Left renal cortex interstitium (tissue), 4 donors: ENCODE measurements at regions not wholly inside any gene's neighbourhood (a gene's known extent, or its start where the extent isn't known, plus 50 kb on each side); places are given as distances from the start of the nearest gene placed in this dataset.

Experiments used
- DNase-seq, 4 donors: peaks; one replicate each; pipeline ENCODE4 v3.0.0-alpha.2; 2013; ENCODE audit warnings: low read depth in 4 of 4, low spot score in 2 of 4, missing footprints in 1 of 4

- DNase-seq, result no peak
Measured at GRCh38 chr9:116049456-116049855, 104.1 kb upstream of the PAPPA start.

DNA sequence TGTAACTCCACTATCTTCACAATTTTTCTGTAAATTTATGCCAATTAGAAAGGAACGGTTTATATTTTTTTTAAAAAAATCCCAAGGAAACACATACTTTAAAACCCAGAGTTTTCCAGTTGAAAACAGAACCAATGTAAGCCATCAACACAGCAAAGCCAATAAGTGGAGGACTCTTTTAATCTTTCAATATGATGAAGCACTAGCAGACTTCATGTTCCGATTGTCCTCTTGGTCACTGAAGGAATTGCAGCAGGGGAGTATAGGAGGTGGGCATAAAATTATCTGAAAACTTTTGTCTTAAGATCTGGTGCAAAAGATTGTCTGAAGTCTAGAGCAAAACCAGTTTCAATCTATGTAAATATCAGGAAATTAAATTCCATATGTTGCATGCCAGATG is 102.1 kb upstream of the PAPPA start:
- DNase-seq, result no peak

- no peak for DNase-seq
Measured at GRCh38 chr9:116055536-116055935, 98.1 kb upstream of the PAPPA start.

DNA sequence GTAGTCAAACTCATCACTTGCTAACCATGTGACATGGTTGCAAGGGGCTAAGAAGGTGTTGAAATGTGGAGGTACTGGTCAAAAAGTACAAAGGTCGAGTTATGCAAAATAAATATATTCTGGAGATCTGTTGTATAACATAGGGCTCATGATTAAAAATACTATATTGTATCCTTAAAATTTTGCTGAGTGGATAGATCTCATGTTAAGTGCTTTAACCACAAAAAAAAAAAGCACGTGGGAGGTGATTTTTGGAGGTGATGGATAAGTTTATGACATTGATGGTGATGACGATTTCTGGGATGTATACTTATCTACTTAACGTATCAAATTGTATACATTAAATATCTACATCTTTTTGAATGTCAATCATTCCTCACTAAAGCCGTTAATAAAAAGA is 96.2 kb upstream of the PAPPA start:
- no peak for DNase-seq

DNA sequence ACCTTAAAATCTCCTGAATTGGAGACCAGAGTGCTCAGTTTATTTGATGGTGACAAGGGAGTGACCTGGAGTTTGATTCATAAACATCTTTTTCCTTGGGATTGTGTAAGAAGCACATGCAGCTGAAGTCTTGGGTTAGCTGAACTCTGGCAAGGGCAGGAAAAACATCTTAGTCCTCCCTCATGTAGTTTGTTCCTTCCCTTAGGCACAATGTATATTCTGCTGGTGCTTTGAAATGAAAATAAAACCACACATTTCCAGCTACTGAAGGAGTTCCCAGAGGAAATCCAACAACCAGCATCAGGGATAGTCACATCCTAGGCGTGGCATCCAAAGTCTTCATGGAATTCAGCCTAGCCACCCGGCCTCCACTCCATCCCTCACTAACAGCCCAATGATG is 95.2 kb upstream of the PAPPA start:
- DNase-seq, result no peak

GRCh38 chr9:116059466-116059865 is 94.1 kb upstream of the PAPPA start:
- no peak for DNase-seq

DNA sequence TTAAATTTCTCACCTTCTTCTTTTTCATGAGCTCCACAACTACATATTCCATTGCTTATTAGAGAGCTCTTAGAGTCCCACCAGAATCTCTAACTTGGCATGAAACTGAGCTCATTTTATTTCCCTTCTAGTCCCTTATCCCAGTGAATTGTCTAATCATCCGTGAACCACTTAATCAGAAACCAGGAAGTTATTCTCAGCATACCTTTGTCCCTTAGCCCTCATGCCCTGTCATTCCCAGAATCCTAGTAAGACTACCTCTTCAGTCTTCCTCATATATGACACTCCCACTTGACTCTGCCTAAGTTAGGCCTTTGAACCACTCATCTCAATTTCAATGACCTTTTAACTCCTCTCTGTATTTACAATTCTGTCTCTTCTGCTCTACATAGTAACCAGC is 93.0 kb upstream of the PAPPA start:
- no peak for DNase-seq

GRCh38 chr9:116061546-116062205 is 91.9 kb upstream of the PAPPA start:
- no peak for DNase-seq

DNA sequence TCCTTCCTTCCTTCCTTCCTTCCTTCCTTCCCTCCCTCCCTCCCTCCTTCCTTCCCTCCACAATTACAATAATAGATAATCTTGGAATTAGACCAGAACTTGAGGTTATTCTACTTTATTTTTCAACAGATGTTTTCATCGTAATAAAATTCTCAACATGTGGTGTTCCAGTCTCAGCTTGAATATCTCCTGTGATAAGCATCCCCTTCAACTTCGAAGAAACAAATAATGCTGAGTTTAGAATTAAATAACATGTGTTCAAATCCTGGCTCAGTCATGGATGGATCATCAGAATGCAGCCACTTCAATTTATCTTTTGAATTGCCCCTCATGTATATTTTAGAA is 91.4 kb upstream of the PAPPA start:
- no peak for DNase-seq

GRCh38 chr9:116064970-116065369 is 88.6 kb upstream of the PAPPA start:
- no peak for DNase-seq

GRCh38 chr9:116066221-116066620 is 87.4 kb upstream of the PAPPA start:
- DNase-seq, result no peak

DNA sequence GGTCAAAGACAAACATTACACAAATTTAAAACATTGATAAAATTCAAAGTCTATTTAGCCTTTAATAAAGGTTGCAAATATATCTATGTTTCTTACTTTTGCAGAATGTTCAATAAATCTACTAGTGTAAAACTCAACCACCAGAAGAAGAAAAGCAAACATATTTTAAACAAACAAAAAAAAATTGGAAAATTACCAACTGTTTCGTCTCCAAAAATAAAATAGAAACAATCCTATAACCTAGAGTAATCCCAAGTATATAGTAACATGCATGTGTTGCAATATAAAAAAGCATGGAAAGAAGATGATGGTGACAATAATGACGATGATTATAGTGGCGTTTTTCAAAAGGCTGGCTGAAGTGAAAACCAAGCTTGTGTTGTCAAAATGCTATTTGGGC is 86.0 kb upstream of the PAPPA start:
- no peak for DNase-seq

DNA sequence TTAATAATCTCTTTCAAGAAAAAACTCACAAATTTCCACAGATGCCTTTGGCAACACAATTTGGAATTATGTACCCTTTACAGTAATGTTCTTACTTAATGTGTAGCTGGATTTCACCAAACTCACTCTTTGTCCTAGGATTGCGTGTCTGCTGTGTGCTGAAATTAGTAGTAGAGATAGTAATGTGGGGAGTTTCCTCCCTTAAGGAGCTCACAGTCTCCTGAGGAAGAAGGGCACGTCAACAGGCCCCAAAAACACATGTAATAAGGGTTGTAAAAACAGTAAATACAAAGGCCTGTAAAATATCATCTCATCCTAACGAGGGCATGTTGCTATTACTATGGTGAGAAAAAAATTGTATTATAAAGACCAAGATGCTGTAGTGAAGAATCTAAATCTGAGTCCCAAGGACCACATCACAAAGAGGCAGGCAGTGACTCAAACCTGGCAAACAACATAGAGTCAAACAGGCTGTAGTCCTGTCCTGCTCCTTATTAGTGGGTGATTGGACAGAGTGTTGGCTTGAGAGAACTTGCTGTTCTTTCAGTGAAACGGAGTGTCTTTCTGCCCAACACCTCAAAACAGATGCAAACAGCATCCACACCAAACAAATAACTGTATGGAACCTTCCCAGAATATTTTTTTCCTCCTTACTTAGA is 83.2 kb upstream of the PAPPA start:
- DNase-seq, result no peak

DNA sequence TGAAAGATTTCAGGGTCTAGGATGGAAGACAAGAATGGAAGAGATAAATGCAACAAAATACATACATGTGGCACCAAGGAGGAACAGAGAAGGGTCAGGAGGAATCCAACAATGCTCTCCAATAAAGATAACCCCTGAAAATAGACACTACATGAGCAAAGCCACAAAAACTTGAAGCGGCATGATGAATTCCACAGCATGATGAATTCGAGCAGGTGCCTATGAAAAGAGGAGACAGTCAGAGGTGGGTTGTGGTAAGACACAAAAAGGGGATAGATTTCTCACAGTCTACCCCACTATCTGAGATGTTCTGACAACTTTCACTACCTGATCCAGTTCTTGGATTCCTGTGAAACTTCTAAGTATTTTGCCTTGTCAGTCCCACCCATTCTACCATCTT is 81.5 kb upstream of the PAPPA start:
- no peak for DNase-seq

DNA sequence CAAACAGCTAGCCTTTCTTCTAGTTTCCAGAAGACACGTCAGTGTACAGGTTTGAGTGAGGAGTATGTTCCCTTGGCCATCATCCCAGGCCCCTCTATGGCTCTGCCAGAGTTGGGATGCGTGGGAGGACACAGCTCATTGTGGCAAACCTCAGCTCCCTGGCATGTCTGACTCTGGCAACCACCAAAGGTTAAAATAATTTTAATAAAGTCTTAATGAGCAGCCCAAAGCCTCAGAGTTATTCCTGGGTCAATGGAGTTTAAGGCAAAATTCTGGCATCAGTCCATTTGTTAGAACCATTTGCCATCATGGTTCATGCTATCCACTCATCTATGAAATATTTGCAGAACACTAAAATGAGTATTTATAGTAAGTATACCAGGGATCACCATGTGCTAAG is 79.8 kb upstream of the PAPPA start:
- DNase-seq, result no peak

DNA sequence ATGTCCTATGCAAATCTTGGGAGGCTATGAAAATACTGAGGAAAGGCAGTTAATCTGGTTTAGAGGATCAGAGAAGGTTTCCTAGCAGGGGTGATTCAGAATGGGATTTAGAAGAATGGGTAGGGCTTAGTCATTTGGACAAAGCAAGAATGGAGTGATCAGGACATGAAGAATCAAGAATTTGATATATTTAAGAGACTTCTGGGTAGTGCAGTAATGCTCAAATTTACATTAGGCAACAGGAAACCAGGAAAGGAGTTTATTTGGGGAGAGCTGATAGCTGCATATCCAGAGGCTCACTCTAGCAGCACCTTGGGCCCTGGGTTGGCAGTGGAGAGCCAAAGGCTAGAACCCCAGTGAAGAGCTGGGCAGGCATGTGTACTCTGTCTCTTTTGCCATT is 78.9 kb upstream of the PAPPA start:
- no peak for DNase-seq

GRCh38 chr9:116075191-116075590 is 78.4 kb upstream of the PAPPA start:
- no peak for DNase-seq

DNA sequence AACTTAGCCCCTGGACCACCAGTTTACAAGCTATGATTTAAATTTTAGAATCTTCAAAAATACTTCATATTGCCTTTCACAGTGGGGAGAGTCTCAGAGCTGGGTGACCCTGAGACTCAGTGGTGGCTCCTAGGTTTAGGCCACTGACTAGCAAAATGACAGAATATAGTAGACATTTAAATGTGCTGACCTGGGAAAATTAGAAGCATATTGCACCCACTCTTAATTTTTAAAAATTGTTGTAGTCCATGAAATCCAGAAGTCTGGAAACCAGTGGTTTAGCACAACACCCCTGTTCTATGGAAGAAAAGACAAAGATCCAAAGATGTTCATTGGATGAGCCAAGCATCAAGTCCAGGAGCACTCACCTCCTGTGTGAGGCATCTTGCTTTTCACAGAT is 75.0 kb upstream of the PAPPA start:
- no peak for DNase-seq

- no peak for DNase-seq
Measured at GRCh38 chr9:116080561-116080960, 73.0 kb upstream of the PAPPA start.

DNA sequence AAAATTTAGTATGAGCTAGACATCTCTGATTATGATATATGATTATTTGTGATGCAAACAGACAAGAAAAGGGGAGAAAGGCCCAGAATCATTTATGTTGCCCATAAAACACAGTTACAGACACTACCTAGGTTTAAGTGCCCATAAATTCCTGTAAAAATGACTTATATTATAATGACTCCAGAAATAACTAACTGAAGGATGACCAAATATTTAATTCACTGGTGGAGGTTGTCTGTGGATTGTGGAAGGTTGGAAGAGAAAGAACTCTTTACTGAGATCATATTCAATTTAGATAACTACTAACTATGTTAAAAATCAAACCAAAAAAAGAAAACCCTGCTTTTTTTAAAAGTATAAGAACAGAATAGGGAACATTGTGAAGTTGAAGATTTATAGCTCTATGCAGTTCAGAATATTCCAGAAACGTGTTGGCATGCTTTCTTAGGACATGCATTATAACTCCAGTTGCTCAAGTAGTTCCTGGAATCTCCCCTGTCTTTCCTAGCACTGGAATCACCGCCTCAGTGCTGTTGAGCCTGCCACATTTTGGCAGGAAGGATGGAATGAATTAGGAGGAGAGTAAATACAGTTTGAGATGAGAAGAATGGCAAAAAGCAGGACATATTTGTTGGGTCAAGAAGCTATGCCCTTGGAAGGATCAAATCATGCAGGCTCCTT is 72.0 kb upstream of the PAPPA start:
- no peak for DNase-seq

GRCh38 chr9:116083837-116084236 is 69.8 kb upstream of the PAPPA start:
- DNase-seq, result no peak

GRCh38 chr9:116084497-116084896 is 69.1 kb upstream of the PAPPA start:
- no peak for DNase-seq
